ENCODE measurements at regions not wholly inside any gene's neighbourhood (a gene's known extent, or its start where the extent isn't known, plus 50 kb on each side); places are given as distances from the start of the nearest gene placed in this dataset.

DNA sequence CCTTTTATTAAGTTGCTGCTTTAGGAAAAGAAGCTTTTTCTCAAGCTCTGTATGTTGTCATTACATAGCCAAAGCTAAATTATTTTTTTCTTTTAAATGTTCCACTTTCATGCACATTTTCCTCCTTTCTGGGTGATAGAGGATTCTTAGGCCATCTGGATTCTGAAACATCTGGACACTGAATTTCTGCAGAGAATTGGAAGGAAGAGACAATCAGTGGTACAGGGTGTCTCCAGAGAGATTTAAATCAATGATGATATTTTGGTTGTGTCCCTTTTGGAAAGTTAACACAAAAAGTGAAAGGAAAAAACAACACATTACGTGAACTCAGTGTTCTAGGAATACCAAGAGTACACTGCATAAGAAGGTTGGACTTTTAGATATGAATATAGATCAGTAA, 211.4 kb upstream of the PKN2 start:
- H3K4me3 ChIP-seq (replicated peaks in 1 of 3; ENCODE audit: low read depth in 2 of 3, low read length in 3 of 3) = no peak overlapping the region
- no peak for DNase-seq
- H3K4me1 Mint-ChIP-seq = no peaks in the 10 kb centered on the region
- no CpG with 5 or more reads among the region's 1 CpG for WGBS (ENCODE audit: insufficient coverage)
- peaks cover 0 to 7% (median 3%) of the 10 kb centered on the region in 7 donors for H3K9me3 Mint-ChIP-seq
- no peak overlapping the region for H3K27ac Mint-ChIP-seq
- H3K9ac ChIP-seq (ENCODE audit: insufficient read depth, low read length, poor library complexity, severe bottlenecking) = no peak overlapping the region
- no peak overlapping the region for H2AFZ ChIP-seq (ENCODE audit: insufficient read depth, low read depth, low read length, poor library complexity, severe bottlenecking)
- no peaks in the 10 kb centered on the region for H3K79me2 ChIP-seq (ENCODE audit: insufficient read depth, low read length)
- no peaks in the 10 kb centered on the region for H4K20me1 ChIP-seq (ENCODE audit: insufficient read depth, low read length)
- no peaks in the 10 kb centered on the region for H3K36me3 Mint-ChIP-seq
- H3K4me2 ChIP-seq (replicated peaks; ENCODE audit: extremely low read depth, low read length, poor library complexity, severe bottlenecking) = no peak overlapping the region
- peaks cover 0 to 5% (median 2%) of the 10 kb centered on the region in 3 donors for H3K27me3 Mint-ChIP-seq (ENCODE audit: low read depth in 3 of 3)
- intact Hi-C loops (cut with micrococcal nuclease) = no loop called here
- H3K27me3 ChIP-seq (ENCODE audit: control insufficient read depth in 2 of 2, insufficient read depth in 2 of 2, low read length in 2 of 2) = no peaks in the 10 kb centered on the region
- no peak overlapping the region for H3K4me3 Mint-ChIP-seq
- TF ChIP-seq, protein P1, sequence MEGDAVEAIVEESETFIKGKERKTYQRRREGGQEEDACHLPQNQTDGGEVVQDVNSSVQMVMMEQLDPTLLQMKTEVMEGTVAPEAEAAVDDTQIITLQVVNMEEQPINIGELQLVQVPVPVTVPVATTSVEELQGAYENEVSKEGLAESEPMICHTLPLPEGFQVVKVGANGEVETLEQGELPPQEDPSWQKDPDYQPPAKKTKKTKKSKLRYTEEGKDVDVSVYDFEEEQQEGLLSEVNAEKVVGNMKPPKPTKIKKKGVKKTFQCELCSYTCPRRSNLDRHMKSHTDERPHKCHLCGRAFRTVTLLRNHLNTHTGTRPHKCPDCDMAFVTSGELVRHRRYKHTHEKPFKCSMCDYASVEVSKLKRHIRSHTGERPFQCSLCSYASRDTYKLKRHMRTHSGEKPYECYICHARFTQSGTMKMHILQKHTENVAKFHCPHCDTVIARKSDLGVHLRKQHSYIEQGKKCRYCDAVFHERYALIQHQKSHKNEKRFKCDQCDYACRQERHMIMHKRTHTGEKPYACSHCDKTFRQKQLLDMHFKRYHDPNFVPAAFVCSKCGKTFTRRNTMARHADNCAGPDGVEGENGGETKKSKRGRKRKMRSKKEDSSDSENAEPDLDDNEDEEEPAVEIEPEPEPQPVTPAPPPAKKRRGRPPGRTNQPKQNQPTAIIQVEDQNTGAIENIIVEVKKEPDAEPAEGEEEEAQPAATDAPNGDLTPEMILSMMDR (IDR thresholded peaks at IDR 0.05) = no peak
- no peaks in the 10 kb centered on the region for H3K4me1 ChIP-seq (ENCODE audit: control insufficient read depth in 1 of 2, insufficient read depth in 2 of 2, low read length in 2 of 2)
- H3K36me3 ChIP-seq (replicated peaks in 1 of 2; ENCODE audit: control insufficient read depth in 1 of 2, insufficient read depth in 2 of 2, low read length in 2 of 2) = no peaks in the 10 kb centered on the region
- no peak overlapping the region for H3K27ac ChIP-seq (ENCODE audit: low read depth in 1 of 2, low read length in 2 of 2)
- H3K9me3 ChIP-seq (replicated peaks in 1 of 2; ENCODE audit: control insufficient read depth in 1 of 2, insufficient read depth in 1 of 2, low read length in 2 of 2) = peaks cover 0 to 4% of the 10 kb centered on the region in 2 donors

DNA sequence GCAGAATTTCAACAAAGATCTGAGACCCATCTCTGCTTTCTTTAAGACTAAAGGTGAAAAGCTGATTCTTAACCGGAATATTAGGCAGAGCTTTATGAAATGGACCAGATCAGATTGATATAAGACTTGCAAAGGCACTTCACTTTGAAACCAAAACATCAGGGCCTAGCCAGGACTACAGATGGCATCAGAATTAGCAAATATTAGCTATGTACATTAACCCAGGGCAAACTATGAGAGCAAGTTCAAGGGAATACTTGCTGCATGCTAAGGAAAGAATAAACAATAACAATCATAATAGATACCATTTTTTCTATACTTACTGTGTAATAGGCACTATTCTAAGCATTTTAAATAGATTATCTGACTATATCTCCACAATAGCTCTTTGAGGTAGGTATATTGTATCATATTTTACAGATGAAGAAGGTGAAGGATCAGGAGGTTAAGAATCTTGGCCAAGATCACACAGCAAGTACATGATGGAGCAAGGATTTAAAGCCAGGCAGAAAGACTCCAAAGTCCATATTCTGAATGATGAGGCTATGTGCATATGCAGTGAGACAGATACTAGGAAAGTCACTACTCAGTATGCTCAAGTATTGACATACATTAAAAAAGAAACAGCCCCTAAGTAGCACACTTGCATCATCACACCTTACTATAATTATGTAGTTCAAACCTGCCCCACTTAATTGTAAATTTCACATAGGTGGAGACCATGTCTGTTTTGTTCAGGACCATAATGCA, 209.3 kb upstream of the PKN2 start:
- no peak for DNase-seq
- TF ChIP-seq, protein P1 (IDR thresholded peaks at IDR 0.05) = no peak
- Mint-ChIP-seq H3K4me3 (no peak overlapping the region), H3K4me1 (no peaks in the 10 kb centered on the region), H3K27me3 (ENCODE audit: low read depth in 3 of 3) (peaks cover 0 to 6% (median 2%) of the 10 kb centered on the region in 3 donors), H3K36me3 (no peaks in the 10 kb centered on the region), H3K27ac (no peak overlapping the region), H3K9me3 (peaks cover 0 to 3% (median 0%) of the 10 kb centered on the region in 7 donors)
- no peaks in the 10 kb centered on the region for H3K36me3 ChIP-seq (replicated peaks in 1 of 2; ENCODE audit: control insufficient read depth in 1 of 2, insufficient read depth in 2 of 2, low read length in 2 of 2)
- intact Hi-C loops (cut with micrococcal nuclease) = no loop called here
- no peaks in the 10 kb centered on the region for H3K27me3 ChIP-seq (ENCODE audit: control insufficient read depth in 2 of 2, insufficient read depth in 2 of 2, low read length in 2 of 2)
- H3K4me3 ChIP-seq (replicated peaks in 1 of 3; ENCODE audit: low read depth in 2 of 3, low read length in 3 of 3) = no peak overlapping the region
- H3K9me3 ChIP-seq (replicated peaks in 1 of 2; ENCODE audit: control insufficient read depth in 1 of 2, insufficient read depth in 1 of 2, low read length in 2 of 2) = no peaks in the 10 kb centered on the region
- no peaks in the 10 kb centered on the region for H4K20me1 ChIP-seq (ENCODE audit: insufficient read depth, low read length)
- H3K4me2 ChIP-seq (replicated peaks; ENCODE audit: extremely low read depth, low read length, poor library complexity, severe bottlenecking) = no peak overlapping the region
- no peak overlapping the region for H2AFZ ChIP-seq (ENCODE audit: insufficient read depth, low read depth, low read length, poor library complexity, severe bottlenecking)
- 100% methylated on average over 1 of the region's 1 CpG for WGBS (ENCODE audit: insufficient coverage)
- no peak overlapping the region for H3K27ac ChIP-seq (ENCODE audit: low read depth in 1 of 2, low read length in 2 of 2)
- H3K4me1 ChIP-seq (ENCODE audit: control insufficient read depth in 1 of 2, insufficient read depth in 2 of 2, low read length in 2 of 2) = no peaks in the 10 kb centered on the region
- H3K79me2 ChIP-seq (ENCODE audit: insufficient read depth, low read length) = no peaks in the 10 kb centered on the region
- H3K9ac ChIP-seq (ENCODE audit: insufficient read depth, low read length, poor library complexity, severe bottlenecking) = no peak overlapping the region

All from CD14-positive monocyte (primary cell).